ENCODE measurements at regions not wholly inside any gene's neighbourhood (a gene's known extent, or its start where the extent isn't known, plus 50 kb on each side); places are given as distances from the start of the nearest gene placed in this dataset.

GRCh38 chr10:4473977-4474376 lies 352.0 kb upstream of the AKR1E2 start:
- no peak for DNase-seq

GRCh38 chr10:4472190-4472904 lies 353.7 kb upstream of the AKR1E2 start:
- no peak for DNase-seq

- DNase-seq = no peak
Observed at GRCh38 chr10:4470231-4470835, 355.7 kb upstream of the AKR1E2 start.

- no peak for DNase-seq
Observed at GRCh38 chr10:4467481-4467880, 358.5 kb upstream of the AKR1E2 start.

GRCh38 chr10:4460267-4460666 lies 365.7 kb upstream of the AKR1E2 start:
- DNase-seq = no peak

- no peak for DNase-seq
Observed at GRCh38 chr10:4459531-4459930, 366.5 kb upstream of the AKR1E2 start.

- DNase-seq = no peak
Observed at GRCh38 chr10:4457597-4457996, 368.4 kb upstream of the AKR1E2 start.

GRCh38 chr10:4456776-4457175 lies 369.2 kb upstream of the AKR1E2 start:
- DNase-seq = no peak

GRCh38 chr10:4456279-4456678 lies 369.7 kb upstream of the AKR1E2 start:
- DNase-seq = no peak

GRCh38 chr10:4453950-4454349 lies 372.1 kb upstream of the AKR1E2 start:
- DNase-seq = no peak

GRCh38 chr10:4453276-4453675 lies 372.7 kb upstream of the AKR1E2 start:
- DNase-seq = no peak

GRCh38 chr10:4450981-4451908 lies 374.8 kb upstream of the AKR1E2 start:
- DNase-seq = no peak

GRCh38 chr10:4450169-4450568 lies 375.8 kb upstream of the AKR1E2 start:
- DNase-seq = no peak

- DNase-seq = no peak
Observed at GRCh38 chr10:4448030-4448429, 378.0 kb upstream of the AKR1E2 start.

- no peak for DNase-seq
Observed at GRCh38 chr10:4443419-4443818, 382.6 kb upstream of the AKR1E2 start.

- DNase-seq = no peak
Observed at GRCh38 chr10:4442296-4442695, 383.7 kb upstream of the AKR1E2 start.

GRCh38 chr10:4440260-4440659 lies 385.7 kb upstream of the AKR1E2 start:
- no peak for DNase-seq

GRCh38 chr10:4437791-4438190 lies 388.2 kb upstream of the AKR1E2 start:
- DNase-seq = no peak

GRCh38 chr10:4437061-4437460 lies 388.9 kb upstream of the AKR1E2 start:
- no peak for DNase-seq

GRCh38 chr10:4436103-4436502 lies 389.9 kb upstream of the AKR1E2 start:
- DNase-seq = no peak

GRCh38 chr10:4434516-4435071 lies 391.4 kb upstream of the AKR1E2 start:
- DNase-seq = no peak

GRCh38 chr10:4434105-4434504 lies 391.9 kb upstream of the AKR1E2 start:
- no peak for DNase-seq

- DNase-seq = no peak
Observed at GRCh38 chr10:4431114-4431863, 394.7 kb upstream of the AKR1E2 start.
